ENCODE measurements at regions not wholly inside any gene's neighbourhood (a gene's known extent, or its start where the extent isn't known, plus 50 kb on each side); places are given as distances from the start of the nearest gene placed in this dataset.

DNA sequence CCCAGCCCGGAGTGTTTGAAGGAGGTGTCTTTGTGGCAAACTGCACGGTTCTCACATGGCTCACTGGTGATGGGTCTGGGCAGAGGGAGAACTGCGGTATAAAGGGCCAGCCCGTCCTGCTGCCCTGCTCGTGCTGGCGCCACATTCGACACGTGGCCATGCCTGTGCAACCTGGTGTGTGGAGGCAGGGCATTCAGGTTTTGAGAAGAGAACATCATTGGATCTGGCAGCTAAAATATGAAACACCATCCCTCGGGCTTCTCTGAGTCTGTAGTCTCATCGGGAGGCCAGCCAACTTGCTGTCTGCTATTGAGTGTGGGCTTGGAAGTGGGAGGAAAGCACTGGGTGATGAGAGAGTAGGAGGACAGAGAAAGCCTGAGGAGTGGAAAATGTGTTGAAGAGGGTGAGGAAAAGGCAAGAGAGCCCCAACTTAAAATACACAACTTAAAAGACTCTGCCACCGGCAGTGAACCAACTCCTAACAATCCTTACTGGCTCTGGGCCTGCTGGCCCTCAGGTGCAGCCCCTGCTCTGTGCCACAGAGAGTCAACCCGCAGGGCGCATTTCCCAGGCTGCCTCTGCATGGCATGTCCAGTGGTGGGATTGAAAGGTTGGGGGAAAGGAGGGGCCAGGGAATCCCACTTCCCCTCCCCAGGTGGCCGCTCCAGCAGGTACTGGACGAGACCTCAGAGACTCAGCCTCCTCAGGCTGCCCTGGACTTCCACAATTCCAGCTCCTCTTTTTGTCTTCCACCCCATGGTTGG lies 112.7 kb upstream of the DLX2 start:
- TF ChIP-seq, protein P1, sequence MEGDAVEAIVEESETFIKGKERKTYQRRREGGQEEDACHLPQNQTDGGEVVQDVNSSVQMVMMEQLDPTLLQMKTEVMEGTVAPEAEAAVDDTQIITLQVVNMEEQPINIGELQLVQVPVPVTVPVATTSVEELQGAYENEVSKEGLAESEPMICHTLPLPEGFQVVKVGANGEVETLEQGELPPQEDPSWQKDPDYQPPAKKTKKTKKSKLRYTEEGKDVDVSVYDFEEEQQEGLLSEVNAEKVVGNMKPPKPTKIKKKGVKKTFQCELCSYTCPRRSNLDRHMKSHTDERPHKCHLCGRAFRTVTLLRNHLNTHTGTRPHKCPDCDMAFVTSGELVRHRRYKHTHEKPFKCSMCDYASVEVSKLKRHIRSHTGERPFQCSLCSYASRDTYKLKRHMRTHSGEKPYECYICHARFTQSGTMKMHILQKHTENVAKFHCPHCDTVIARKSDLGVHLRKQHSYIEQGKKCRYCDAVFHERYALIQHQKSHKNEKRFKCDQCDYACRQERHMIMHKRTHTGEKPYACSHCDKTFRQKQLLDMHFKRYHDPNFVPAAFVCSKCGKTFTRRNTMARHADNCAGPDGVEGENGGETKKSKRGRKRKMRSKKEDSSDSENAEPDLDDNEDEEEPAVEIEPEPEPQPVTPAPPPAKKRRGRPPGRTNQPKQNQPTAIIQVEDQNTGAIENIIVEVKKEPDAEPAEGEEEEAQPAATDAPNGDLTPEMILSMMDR (IDR thresholded peaks at IDR 0.05): no peak
- TF ChIP-seq TCF7L2 (IDR thresholded peaks at IDR 0.05; ENCODE audit: low read depth, low read length): no peak

Data from Panc1 (cell line).